ENCODE measurements at regions not wholly inside any gene's neighbourhood (a gene's known extent, or its start where the extent isn't known, plus 50 kb on each side); places are given as distances from the start of the nearest gene placed in this dataset.

DNA sequence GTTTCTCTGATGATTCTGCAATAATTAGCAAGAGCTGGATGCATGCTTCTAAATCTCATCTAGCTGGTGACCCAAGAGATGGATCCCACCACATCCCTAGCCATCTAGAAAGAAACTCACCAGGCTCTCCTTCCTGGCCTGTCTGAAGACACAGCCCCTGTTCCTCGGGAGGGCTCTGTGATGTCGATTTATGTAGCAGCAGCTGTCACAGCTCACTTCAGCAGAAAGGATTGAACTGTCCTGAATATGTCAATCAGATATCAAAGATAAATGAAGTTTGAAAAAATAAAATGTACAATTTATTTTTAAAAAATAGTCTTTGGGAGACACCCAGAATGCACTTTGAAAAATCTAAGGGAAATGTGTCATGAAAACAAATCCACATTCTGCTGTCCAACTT, 67.3 kb upstream of the TSHZ2 start:
- no peaks in the 10 kb centered on the region for H3K9me3 ChIP-seq (ENCODE audit: insufficient read depth in 2 of 2, low read depth in 1 of 2, low read length in 1 of 2)
- H2BK5ac ChIP-seq (ENCODE audit: low read depth, low read length), result no peak overlapping the region
- no peaks in the 10 kb centered on the region for H3K36me3 ChIP-seq (ENCODE audit: control insufficient read depth in 2 of 4, insufficient read depth in 4 of 4, low read length in 3 of 4)
- no peak overlapping the region for H2AK5ac ChIP-seq (ENCODE audit: low read depth, low read length)
- no peak overlapping the region for H3K4me3 ChIP-seq (ENCODE audit: extremely low read depth in 1 of 4, insufficient read depth in 2 of 4, low read depth in 3 of 4, low read length in 4 of 4)
- H2BK120ac ChIP-seq (replicated peaks; ENCODE audit: low read depth, low read length), result no peak overlapping the region
- no peaks in the 10 kb centered on the region for H3K27me3 ChIP-seq (replicated peaks in 1 of 4; ENCODE audit: control insufficient read depth in 3 of 4, extremely low read depth in 1 of 4, insufficient read depth in 3 of 4, low read length in 3 of 4)
- ChIA-PET CTCF (ENCODE audit: partially characterized antibody) (no interaction called here), POLR2A (ENCODE audit: partially characterized antibody) (no interaction called here)
- no peak overlapping the region for H3K23ac ChIP-seq (ENCODE audit: insufficient read length)
- H4K91ac ChIP-seq (replicated peaks; ENCODE audit: insufficient read length, low read length), result no peak overlapping the region
- no peak overlapping the region for H3K14ac ChIP-seq (ENCODE audit: insufficient read length)
- H3K4me1 ChIP-seq (replicated peaks in 1 of 4; ENCODE audit: control insufficient read depth in 3 of 4, insufficient read depth in 4 of 4, low read length in 3 of 4), result peaks cover 0 to 3% (median 0%) of the 10 kb centered on the region in 4 experiments; a peak in 2 of 7 replicates
- H4K8ac ChIP-seq (ENCODE audit: extremely low read depth, insufficient read depth, low read length), result no peak overlapping the region
- H3K79me1 ChIP-seq (ENCODE audit: low read depth, low read length), result no peaks in the 10 kb centered on the region
- no peak overlapping the region for H2BK20ac ChIP-seq (ENCODE audit: low read length)
- H3K23me2 ChIP-seq (ENCODE audit: low read depth, low read length), result no peaks in the 10 kb centered on the region
- H3K27ac ChIP-seq (ENCODE audit: low read depth, low read length), result no peak overlapping the region
- H3K56ac ChIP-seq (replicated peaks; ENCODE audit: insufficient read length, low read depth, low read length), result no peak overlapping the region
- no peak overlapping the region for H3K4me2 ChIP-seq (ENCODE audit: insufficient read depth in 1 of 2, low read depth in 2 of 2, low read length in 2 of 2)
- H3K18ac ChIP-seq (ENCODE audit: extremely low read depth, low read length), result no peak overlapping the region
- no peak overlapping the region for H3K9ac ChIP-seq (replicated peaks in 1 of 4; ENCODE audit: extremely low read depth in 1 of 4, low read depth in 3 of 4, low read length in 3 of 4)
- 91% methylated on average over 2 of the region's 2 CpGs; no CpG with 5 or more reads in 1 of the 2 experiments for WGBS, 2 experiments (ENCODE audit: extremely low coverage in 1 of 2, insufficient coverage in 1 of 2, insufficient read length in 1 of 2, insufficient replicate concordance in 2 of 2, low coverage in 1 of 2, low lambda C conversion rate in 2 of 2, missing lambda C conversion rate in 1 of 2)
- no peak overlapping the region for H4K5ac ChIP-seq (ENCODE audit: insufficient read length, low read depth, low read length)
- DNase-seq (ENCODE audit: low read depth in 1 of 2, low spot score in 2 of 2), result no peak
- no peaks in the 10 kb centered on the region for H4K20me1 ChIP-seq (replicated peaks in 1 of 2; ENCODE audit: control insufficient read depth in 1 of 2, insufficient read depth in 2 of 2, low read length in 2 of 2)
- no peak overlapping the region for H3K4ac ChIP-seq (replicated peaks; ENCODE audit: insufficient read length, low read depth, low read length)
- no peak for TF ChIP-seq POU5F1 (IDR thresholded peaks at IDR 0.05; ENCODE audit: low read depth, low read length)
- TF ChIP-seq, protein P1, sequence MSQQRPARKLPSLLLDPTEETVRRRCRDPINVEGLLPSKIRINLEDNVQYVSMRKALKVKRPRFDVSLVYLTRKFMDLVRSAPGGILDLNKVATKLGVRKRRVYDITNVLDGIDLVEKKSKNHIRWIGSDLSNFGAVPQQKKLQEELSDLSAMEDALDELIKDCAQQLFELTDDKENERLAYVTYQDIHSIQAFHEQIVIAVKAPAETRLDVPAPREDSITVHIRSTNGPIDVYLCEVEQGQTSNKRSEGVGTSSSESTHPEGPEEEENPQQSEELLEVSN (IDR thresholded peaks at IDR 0.05), result no peak
- TF ChIP-seq TAF7 (optimal IDR thresholded peaks at IDR 0.05; ENCODE audit: borderline replicate concordance, low read depth, low read length), result no peak
- no peak for TF ChIP-seq BCL11A (IDR thresholded peaks at IDR 0.05; ENCODE audit: low read depth in 2 of 2, low read length in 2 of 2)
- no peak overlapping the region for H2BK15ac ChIP-seq (ENCODE audit: low read length)
- H2BK12ac ChIP-seq (ENCODE audit: low read depth, low read length), result no peak overlapping the region
- H2AFZ ChIP-seq (ENCODE audit: low read length), result peak overlapping the region; percentile 70; the same call in 1 of the 2 replicates
- FAIRE-seq, result no peak
- no peaks in the 10 kb centered on the region for H3K79me2 ChIP-seq (ENCODE audit: control insufficient read depth in 1 of 2, insufficient read depth in 2 of 2, low read length in 2 of 2)

Data from H1 (cell line).